LNCaP clone FGC (cell line): ENCODE measurements at regions not wholly inside any gene's neighbourhood (a gene's known extent, or its start where the extent isn't known, plus 50 kb on each side); places are given as distances from the start of the nearest gene placed in this dataset.

ENCODE experiments used
- DNase-seq: peaks from one replicate; pipeline ENCODE4 v3.0.0-alpha.2; 2011; ENCODE audit warnings: low read depth
- H3K4me3 ChIP-seq: 2 replicates; pipeline ENCODE4 v1.5.1; 2011; ENCODE audit warnings: mild to moderate bottlenecking, low read depth, low read length, control low read depth
- TF ChIP-seq, protein P1 (sequence below): IDR thresholded peaks from 2 replicates; pipeline ENCODE4 v1.5.1; 2012; ENCODE audit warnings: mild to moderate bottlenecking; ENCODE audit not compliant: control insufficient read depth, insufficient read depth; ENCODE audit errors: extremely low read depth

DNA sequence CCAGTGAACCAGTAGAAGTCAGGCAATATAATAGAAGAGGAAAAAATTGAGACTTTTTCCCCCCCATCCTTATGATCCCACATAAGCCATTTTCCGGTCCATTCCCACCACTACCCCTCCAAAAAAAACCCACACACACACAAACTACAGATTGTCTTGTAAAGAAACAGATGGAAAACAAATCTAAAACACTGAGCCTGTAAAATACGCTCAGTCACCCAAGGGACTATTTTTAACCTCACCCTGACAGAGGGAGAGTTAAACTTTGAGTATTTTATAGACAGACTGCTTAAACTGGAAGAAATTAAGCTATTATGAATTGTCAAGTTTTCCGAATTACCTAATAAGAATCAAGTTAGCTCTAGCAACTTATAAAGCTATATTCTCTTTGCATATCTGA lies 471.8 kb upstream of the C9orf72 start:
- no peak overlapping the region for H3K4me3 ChIP-seq
- TF ChIP-seq, protein P1, sequence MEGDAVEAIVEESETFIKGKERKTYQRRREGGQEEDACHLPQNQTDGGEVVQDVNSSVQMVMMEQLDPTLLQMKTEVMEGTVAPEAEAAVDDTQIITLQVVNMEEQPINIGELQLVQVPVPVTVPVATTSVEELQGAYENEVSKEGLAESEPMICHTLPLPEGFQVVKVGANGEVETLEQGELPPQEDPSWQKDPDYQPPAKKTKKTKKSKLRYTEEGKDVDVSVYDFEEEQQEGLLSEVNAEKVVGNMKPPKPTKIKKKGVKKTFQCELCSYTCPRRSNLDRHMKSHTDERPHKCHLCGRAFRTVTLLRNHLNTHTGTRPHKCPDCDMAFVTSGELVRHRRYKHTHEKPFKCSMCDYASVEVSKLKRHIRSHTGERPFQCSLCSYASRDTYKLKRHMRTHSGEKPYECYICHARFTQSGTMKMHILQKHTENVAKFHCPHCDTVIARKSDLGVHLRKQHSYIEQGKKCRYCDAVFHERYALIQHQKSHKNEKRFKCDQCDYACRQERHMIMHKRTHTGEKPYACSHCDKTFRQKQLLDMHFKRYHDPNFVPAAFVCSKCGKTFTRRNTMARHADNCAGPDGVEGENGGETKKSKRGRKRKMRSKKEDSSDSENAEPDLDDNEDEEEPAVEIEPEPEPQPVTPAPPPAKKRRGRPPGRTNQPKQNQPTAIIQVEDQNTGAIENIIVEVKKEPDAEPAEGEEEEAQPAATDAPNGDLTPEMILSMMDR: no peak
- no peak for DNase-seq

DNA sequence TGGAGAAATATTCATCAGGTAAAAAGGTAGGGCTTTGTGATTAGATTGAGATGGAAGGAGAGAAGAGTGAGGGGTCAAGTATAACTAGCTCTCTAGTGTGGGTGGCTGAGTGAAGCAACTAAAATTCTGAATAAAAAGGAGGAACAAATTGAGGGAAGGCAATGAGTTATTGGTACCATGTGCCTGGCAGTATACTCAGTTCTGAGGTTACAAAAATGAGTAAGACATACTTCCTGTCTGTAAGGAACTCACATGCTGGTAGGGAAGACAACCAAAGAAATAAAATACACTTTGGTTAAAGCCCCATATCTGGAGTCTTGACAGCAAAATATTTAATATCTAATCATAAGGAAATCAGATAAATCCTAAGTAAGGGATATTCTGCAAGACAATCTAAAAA lies 476.8 kb upstream of the C9orf72 start:
- DNase-seq: no peak
- TF ChIP-seq, protein P1: no peak
- no peak overlapping the region for H3K4me3 ChIP-seq

DNA sequence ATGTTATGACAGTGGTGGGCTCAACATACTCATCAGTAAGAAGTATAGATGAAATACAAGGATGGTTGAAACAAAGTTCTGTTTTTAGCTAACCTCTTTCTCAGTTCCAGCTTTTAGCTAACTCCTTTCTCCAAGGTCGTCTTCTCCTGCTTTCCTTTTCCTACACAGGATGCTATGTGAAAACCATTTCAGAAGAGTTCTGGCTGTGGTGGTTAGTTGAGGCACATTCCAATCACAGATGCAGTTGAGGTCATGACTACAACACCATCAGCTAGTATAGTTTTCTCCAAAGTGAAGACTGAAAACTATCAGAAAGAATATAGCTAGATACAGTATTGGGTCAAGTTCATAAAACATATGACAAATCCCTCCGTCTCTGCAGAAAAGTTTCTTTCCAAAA lies 477.7 kb upstream of the C9orf72 start:
- no peak for DNase-seq
- H3K4me3 ChIP-seq: no peak overlapping the region
- TF ChIP-seq, protein P1: no peak

DNA sequence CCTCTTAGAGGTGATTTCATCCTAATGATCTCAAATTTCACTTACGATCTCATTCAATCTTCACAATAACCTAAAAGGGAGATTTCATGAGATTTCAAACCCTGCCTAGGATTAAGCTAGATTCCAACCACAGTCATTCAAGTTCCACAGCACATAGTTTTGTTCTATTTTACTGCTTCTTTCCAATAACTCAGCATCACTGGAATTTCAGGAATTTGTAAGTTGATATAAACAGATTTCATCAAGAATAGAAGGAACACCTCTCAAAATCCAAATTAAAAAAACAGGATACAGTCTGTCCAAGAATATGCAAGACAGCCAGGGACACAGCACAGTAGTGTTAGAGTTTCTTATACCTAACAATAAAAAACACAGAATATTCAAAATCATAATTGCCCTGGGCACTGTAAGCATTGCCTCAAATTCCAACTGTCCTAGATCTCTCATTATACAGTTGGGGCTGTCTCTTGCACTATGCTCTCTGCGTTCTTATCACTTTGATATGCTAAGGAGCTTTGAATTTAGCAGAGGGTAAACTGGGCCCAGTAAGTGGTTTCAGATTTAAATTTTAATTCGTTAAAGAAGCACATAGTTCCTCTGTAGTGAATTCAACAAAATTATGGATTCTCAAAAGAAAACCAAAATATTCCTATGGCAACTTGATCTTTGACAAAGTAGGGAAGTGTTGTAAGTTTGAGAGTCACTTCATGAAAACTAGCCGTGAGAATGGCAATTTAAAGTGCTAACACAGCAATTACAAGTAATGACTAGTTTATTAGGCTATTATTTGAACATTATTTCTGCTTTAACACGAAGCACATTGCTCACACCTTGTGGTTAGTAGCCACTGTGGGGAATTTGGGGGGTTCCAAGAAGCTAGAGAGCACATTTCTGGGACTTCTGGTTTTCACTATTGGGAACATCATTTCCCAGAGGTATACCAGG lies 478.6 kb upstream of the C9orf72 start:
- H3K4me3 ChIP-seq: no peak overlapping the region
- TF ChIP-seq, protein P1: no peak
- DNase-seq: no peak

DNA sequence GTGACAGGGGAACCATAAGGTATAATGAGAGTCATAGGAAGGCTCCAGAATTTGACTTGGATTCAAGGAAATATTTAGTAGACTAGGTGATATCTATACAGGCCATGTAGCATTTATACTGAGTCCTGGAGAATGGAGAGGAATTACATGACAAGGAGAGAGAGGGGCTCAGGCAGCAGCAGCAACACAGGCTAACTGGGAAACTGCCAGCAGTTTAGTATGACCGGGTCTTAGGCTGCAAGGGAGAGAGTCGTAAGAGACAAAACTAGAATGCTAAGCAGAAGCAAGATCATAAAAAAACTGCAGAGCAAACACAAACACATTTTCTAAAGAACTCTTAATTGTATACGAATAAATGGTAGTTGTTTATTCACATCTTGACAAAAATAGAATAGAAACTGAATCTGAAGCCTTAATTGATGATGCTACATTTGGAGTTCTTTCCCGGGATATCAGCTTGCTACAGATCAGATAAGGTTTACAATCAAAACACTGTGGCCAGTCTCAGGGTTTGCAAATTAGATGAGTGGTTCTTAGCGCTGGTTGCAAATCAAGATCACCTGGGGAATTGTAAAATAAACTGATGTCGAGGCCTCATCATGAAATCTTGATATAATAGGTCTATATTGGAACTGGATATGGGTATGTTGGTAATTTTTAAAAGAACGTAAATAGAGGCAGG lies 480.0 kb upstream of the C9orf72 start:
- DNase-seq: no peak
- H3K4me3 ChIP-seq: no peak overlapping the region
- TF ChIP-seq, protein P1: no peak

DNA sequence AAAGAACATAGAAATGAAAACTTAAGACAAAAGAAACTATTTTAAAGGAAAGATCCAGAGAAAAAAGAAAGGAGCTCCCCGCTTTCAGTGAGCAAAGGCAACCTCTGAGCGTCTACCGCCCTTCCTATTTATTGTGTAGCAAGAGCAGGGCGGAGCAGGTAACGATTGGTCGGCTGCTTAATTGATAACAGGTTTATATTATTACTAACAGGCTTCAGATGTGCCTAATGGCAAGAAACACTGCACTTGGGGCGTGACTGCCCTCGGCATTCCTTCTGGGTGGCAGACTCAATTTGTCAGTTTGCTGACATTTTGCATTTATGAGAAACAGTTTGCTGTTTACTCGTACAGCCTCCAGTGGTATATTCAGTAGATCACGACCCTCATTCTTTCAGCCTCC lies 482.7 kb upstream of the C9orf72 start:
- no peak overlapping the region for H3K4me3 ChIP-seq
- no peak for DNase-seq
- TF ChIP-seq, protein P1: no peak
